Stimulated activated CD8-positive, alpha-beta memory T cell treated with anti-CD3 and anti-CD28 coated beads, Interleukin-12 subunit alpha, Interleukin-12 subunit beta, amount 100 ng/mL, for 24 hours (primary cell): ENCODE measurements at regions not wholly inside any gene's neighbourhood (a gene's known extent, or its start where the extent isn't known, plus 50 kb on each side); places are given as distances from the start of the nearest gene placed in this dataset.
"Not testable (repeated sequence)": the region's sequence is repeated elsewhere in the genome, so short reads cannot be mapped to it uniquely, and the experiment has no call there.

ENCODE experiments used
- DNase-seq: peaks from one replicate; pipeline ENCODE4 v3.0.0-alpha.2; 2020; ENCODE audit errors: extremely low read depth

GRCh38 chr6:8920244-8920643 is 484.9 kb upstream of the SLC35B3 start:
- DNase-seq = not testable (repeated sequence)

DNA sequence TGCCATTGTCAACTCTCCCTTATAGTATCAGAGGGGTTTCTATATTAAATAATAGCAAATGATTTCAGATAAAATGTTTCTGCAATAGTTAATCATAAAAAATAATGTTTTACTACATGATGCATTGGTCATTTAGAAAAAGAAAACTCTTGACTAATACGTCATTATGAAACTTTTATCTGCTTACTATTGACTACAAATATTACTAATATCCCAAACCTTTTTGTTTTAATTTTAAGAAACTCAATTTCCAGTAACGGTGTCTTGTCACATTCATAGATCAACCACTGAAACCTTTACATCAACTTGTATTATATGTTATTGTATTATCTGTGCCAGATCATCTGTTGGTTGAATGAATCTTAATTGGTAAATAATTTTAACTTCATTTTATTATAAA is 482.9 kb upstream of the SLC35B3 start:
- no peak for DNase-seq

DNA sequence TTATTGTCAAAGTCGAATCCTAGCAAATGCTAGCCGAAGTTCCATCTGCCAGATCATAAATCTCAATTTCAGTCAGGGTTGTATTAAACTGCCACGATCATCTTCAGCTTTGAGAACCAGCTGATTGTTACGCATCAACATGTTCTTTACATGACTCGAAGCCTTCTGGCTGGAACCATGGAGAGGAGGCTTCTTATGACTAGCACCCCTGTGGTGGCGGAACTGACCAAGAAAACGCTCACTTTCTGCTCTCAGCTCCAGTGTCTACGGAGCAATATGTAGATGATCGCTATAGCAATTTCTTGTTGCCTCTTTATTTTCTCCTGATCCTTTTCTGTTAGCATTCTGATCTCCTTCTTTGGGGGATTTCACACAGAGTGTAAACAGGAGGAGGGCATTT is 479.4 kb upstream of the SLC35B3 start:
- DNase-seq = no peak

DNA sequence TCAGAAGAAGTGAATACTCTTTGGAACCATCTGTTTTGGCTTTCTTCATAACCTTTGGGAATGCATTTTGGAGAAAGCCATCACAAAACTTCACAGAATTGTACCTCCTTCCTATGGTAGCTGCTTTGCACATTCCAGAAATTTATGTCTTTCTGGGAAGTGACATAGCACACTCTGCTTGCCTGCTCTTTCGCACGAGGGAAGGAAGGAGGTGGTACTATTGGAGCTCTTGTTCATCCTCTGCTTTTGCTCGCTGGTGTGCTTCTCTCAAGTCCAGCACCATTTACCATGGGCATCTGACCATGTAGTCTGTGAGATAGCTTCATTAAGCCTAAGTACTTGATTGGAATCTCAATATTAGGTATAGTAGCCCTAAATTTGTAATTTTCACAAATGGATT is 473.3 kb upstream of the SLC35B3 start:
- DNase-seq = no peak

GRCh38 chr6:8906699-8907098 is 471.4 kb upstream of the SLC35B3 start:
- no peak for DNase-seq

GRCh38 chr6:8905757-8906156 is 470.4 kb upstream of the SLC35B3 start:
- DNase-seq = no peak

DNA sequence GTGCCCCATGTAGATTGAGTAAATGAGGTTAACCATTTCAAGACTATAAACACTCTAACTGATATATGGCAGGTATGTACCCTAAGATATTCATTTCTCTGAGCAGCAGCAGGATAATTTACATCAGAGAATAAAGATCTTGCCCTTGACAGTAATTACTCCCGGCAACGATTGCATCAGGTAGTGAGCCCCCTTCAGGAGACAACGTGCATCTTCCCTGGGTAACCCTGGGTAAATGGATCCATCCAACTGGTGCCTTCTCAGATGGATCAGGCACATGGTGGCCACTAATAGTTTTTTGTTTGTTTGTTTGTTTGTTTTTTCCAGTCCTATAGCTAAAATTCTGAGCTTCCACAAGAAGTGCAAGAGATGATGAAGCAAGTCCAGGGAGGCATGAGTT is 469.4 kb upstream of the SLC35B3 start:
- no peak for DNase-seq

- DNase-seq = no peak
Measured at GRCh38 chr6:8900056-8900455, 464.7 kb upstream of the SLC35B3 start.

GRCh38 chr6:8889514-8889913 is 454.2 kb upstream of the SLC35B3 start:
- DNase-seq = no peak

DNA sequence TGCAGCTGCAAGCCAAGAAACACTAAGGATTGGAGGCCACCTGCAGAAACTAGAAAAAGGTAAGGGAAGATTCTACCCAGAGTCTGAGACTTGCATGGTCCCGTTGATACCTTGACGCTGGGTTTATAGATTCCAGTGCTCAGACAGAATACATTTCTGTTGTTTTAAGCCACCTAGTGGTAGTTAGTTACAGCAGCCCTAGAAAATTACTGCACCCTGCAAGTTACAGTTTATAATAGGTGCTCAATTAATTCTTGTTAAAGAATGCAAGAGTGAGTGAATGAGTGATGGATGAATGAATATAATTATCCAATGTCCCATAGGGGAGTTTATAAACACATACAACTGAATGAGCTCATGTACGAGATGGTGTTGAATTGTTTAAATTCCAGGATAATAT is 453.1 kb upstream of the SLC35B3 start:
- DNase-seq = no peak

DNA sequence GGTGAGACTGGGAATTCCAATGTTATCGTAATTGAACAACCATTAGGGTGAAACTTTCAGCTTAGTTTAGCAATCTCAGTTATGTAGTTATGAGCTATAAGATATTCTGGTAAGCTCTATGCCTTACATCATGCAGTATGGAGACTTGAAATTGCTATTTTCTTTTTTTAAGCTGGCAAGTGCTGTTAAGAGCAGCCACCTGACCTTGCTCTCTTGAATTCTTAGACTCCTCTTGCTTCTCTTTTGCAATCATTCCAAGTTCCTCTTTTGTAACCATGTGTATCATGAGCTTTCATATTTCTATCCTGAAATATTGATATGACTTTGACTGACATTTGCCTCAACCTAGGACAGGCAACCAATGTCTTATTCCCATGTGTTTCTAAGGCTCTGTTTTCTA is 446.3 kb upstream of the SLC35B3 start:
- DNase-seq = no peak

DNA sequence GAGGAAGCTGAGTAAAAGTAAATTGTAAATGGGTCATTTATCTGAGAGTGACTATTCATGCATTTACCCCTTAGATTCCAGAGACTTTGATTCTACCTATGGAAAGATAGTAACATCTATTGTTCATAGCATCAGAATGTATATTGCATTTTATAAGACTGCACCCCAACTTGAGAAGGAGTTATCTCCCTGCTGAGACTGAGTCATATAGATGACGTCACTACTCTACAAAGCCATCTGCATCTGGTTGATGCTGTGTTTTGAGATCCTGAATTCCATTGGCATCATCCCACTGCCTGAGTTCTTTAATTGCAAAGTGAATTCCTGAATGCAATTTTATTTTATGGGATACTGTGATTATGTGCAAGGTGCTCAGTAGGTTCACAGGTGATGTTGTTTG is 444.0 kb upstream of the SLC35B3 start:
- DNase-seq = no peak

- DNase-seq = no peak
Measured at GRCh38 chr6:8875986-8876385, 440.6 kb upstream of the SLC35B3 start.

- no peak for DNase-seq
Measured at GRCh38 chr6:8872589-8872988, 437.2 kb upstream of the SLC35B3 start.

DNA sequence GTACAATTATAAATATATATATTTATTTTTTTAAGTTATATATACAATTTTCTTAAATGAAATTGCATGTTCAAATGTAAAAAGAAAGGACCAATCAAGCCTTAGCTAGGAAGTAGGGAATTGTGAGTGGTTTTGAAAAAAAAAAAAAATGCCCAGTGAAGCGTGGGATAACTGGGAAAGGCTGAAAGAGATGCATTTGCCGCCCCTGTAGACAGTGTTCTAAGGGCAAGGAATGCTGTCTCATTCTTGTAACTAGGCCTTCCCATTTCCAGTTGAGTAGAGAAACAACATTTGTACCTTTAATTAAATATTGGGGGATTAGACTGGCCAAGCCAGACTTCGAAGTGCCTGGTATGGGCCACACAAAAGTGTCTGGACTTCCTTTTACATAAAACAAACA is 430.1 kb upstream of the SLC35B3 start:
- DNase-seq = no peak

GRCh38 chr6:8860671-8861070 is 425.3 kb upstream of the SLC35B3 start:
- DNase-seq = no peak

- no peak for DNase-seq
Measured at GRCh38 chr6:8859501-8859900, 424.2 kb upstream of the SLC35B3 start.

GRCh38 chr6:8858854-8859331 is 423.5 kb upstream of the SLC35B3 start:
- no peak for DNase-seq

DNA sequence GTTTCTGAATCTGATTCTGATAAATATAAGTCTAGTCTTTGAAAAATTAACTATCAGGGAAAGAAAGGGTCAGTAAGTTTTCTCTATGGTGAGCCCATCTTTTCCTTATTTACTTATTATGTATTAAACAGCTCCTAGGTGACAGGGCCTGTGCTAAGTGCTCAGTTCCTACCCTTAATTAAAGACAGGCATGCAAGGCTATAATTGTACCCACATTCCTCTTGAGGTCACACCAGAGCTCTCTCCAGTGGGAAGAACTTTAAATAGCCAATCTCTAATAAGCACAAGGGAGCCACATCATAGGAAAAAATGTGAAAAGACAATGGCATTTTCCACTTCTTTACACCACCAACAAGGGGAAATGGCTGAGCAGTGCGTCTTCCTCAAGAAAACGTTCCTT is 421.8 kb upstream of the SLC35B3 start:
- DNase-seq = no peak

GRCh38 chr6:8855411-8855810 is 420.1 kb upstream of the SLC35B3 start:
- DNase-seq = no peak

DNA sequence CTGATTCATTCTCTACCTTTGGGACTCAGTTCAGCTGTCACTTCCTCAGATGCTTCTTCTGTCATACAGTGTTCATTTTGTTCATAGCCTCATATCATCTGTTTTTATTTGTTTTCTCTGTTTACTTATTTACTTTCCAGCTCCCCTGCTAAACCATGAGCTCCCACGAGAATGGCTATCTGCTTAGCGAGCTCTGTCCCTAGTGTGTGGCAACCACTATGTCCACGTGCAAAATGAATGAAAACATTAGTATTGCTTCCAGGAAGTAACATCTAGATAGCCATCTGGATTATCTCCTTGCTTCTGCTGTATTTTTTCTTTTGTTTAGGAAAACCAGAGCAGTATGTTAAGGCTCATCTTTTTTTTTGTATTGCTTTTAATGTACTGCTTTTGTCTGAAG is 417.0 kb upstream of the SLC35B3 start:
- no peak for DNase-seq

- not testable (repeated sequence) for DNase-seq
Measured at GRCh38 chr6:8846680-8847079, 411.3 kb upstream of the SLC35B3 start.

GRCh38 chr6:8845690-8846089 is 410.3 kb upstream of the SLC35B3 start:
- no peak for DNase-seq

GRCh38 chr6:8844968-8845367 is 409.6 kb upstream of the SLC35B3 start:
- no peak for DNase-seq

GRCh38 chr6:8839626-8840025 is 404.3 kb upstream of the SLC35B3 start:
- no peak for DNase-seq
